Kidney (tissue), 13 donors: ENCODE measurements at regions not wholly inside any gene's neighbourhood (a gene's known extent, or its start where the extent isn't known, plus 50 kb on each side); places are given as distances from the start of the nearest gene placed in this dataset.

ENCODE experiments used
- DNase-seq, 5 donors: peaks; one replicate each; pipeline ENCODE4 v3.0.0-alpha.2; 2013 to 2020
- FAIRE-seq: peaks from 2 replicates; lab custom pipeline; 2012; peaks lifted over from hg19 to GRCh38; lab: Jason Lieb, UNC
- H3K27ac ChIP-seq, 2 donors: one replicate each; pipeline ENCODE4 v1.7.0; 2013; ENCODE audit warnings: low read depth in 2 of 2, low read length in 2 of 2, inconsistent platforms in 1 of 2
- H3K27me3 ChIP-seq: one replicate; pipeline ENCODE4 v1.7.1; 2013; ENCODE audit warnings: low read length, inconsistent platforms; ENCODE audit not compliant: control insufficient read depth, insufficient read depth
- H3K36me3 ChIP-seq, 3 donors: one replicate each; pipeline versions ENCODE4 v1.7.0 to v1.7.1; 2013; ENCODE audit warnings: low read length in 3 of 3, control low read depth in 1 of 3, inconsistent platforms in 1 of 3; ENCODE audit not compliant: insufficient read depth in 3 of 3, control insufficient read depth in 2 of 3
- H3K4me1 ChIP-seq, 3 donors: one replicate each; pipeline versions ENCODE4 v1.7.0 to v1.7.1; 2013; ENCODE audit warnings: low read length in 3 of 3, inconsistent platforms in 1 of 3, low read depth in 1 of 3; ENCODE audit not compliant: control insufficient read depth in 2 of 3, insufficient read depth in 2 of 3
- H3K4me3 ChIP-seq, 3 donors: one replicate each; pipeline versions ENCODE4 v1.7.0 to v1.8.1; 2013; ENCODE audit warnings: low read length in 3 of 3, control low read depth in 1 of 3, inconsistent platforms in 1 of 3
- H3K9ac ChIP-seq, 3 donors: one replicate each; pipeline versions ENCODE4 v1.7.0 to v1.7.1; 2013; ENCODE audit warnings: low read length in 3 of 3, control low read depth in 1 of 3, inconsistent platforms in 1 of 3
- H3K9me3 ChIP-seq, 3 donors: one replicate each; pipeline versions ENCODE4 v1.7.0 to v1.7.1; 2013; ENCODE audit warnings: low read length in 3 of 3, control low read depth in 1 of 3, inconsistent platforms in 1 of 3; ENCODE audit not compliant: control insufficient read depth in 2 of 3, insufficient read depth in 1 of 3
- CTCF ChIP-seq: IDR thresholded peaks from 3 replicates; pipeline ENCODE4 v1.5.1; 2012; ENCODE audit warnings: mild to moderate bottlenecking, moderate library complexity, borderline replicate concordance; ENCODE audit not compliant: insufficient read depth; ENCODE audit errors: extremely low read depth
- intact Hi-C: fragments of 100-400 bp; cut with DNase I; formaldehyde crosslinking; loops from one replicate; pipeline ENCODE4 v1.11.1; 2022
- donor health status: control.
- donor health status: control.
- donor health status: control.
- donor health status: control.
- donor health status: control.
- donor health status: DM: yes; HTN: yes; CAD: no.
- donor health status: Normal renal cell carcinoma (clear cell type).

DNA sequence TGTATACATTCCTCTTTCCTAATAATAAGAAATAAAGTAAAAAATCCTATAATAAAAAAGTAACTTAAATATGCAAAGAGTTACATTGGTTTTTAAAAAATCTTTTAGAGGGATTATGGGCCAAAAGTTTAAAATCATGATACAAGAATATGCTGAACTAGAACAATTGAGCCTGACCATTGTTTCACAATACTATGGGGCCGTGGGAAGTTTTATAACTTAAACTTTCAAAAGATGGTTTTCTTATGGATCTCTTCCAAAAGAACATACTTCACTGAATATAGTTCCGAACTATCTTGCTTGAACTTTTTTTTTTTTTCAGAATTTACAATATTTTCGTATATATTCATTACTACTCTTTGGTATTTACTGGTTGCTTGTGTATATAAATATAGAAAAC, 97.6 kb downstream of the NFKBIZ start:
- no peak for FAIRE-seq

GRCh38 chr3:101950510-101950909, 101.2 kb downstream of the NFKBIZ start:
- Histone ChIP-seq H3K4me3 (no peak overlapping the region), H3K9ac (no peak overlapping the region), H3K36me3 (no peaks in the 10 kb centered on the region), H3K27ac (no peak overlapping the region), H3K4me1 (no peaks in the 10 kb centered on the region), H3K9me3 (no peaks in the 10 kb centered on the region), H3K27me3 (no peaks in the 10 kb centered on the region)
- no peak for FAIRE-seq
- no peak for DNase-seq
- intact Hi-C loops = no loop called here
- no peak for TF ChIP-seq CTCF

More for the DNA sequence above, 97.6 kb downstream of the NFKBIZ start:
- Histone ChIP-seq H3K9ac (no peak overlapping the region), H3K27ac (no peak overlapping the region), H3K4me3 (no peak overlapping the region), H3K27me3 (no peaks in the 10 kb centered on the region), H3K4me1 (no peaks in the 10 kb centered on the region), H3K9me3 (no peaks in the 10 kb centered on the region), H3K36me3 (no peaks in the 10 kb centered on the region)
- intact Hi-C loops = no loop called here
- DNase-seq = no peak
- TF ChIP-seq CTCF = no peak

DNA sequence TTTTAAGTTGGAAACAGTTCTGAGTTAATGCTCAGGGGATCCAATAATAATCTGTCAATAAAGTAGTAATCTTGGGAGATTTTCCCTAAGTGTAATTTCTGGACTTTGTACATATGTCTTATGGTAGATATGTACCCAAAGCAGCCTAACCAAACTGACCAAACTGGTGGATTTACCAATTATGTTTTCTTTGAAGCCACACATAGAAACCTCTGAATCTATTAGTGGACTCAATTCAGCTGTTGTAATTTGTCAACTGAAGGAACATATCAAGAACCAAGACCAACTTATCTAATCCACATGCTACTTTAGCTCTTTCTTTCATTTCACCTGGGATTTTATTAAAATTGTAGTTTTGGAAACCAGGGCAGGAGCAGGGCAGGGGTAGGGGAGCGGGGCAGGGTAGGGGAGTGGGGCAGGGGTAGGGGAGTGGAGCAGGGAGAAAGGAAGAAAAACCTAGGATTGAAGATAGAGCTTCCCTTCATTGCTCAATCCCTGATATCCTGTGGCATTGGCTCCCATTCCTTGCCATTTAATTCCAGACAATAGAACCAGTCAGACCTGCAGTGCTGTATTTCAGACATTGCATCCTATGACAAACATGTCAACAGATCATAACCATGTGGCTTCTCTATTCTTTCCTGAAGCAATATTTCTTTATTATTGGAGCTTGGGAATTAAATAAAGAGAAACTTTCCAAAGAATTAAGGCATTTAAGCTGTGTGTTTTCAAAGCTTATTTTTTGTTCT, 101.8 kb downstream of the NFKBIZ start:
- no peak for FAIRE-seq
- H3K4me3 ChIP-seq = no peak overlapping the region
- H3K9ac ChIP-seq = no peak overlapping the region
- H3K9me3 ChIP-seq = no peaks in the 10 kb centered on the region
- no peak for TF ChIP-seq CTCF
- no peaks in the 10 kb centered on the region for H3K27me3 ChIP-seq
- H3K4me1 ChIP-seq = no peaks in the 10 kb centered on the region
- no peaks in the 10 kb centered on the region for H3K36me3 ChIP-seq
- intact Hi-C loops = no loop called here
- H3K27ac ChIP-seq = no peak overlapping the region
- DNase-seq = no peak
